Skeletal muscle satellite cell (primary cell): ENCODE measurements at regions not wholly inside any gene's neighbourhood (a gene's known extent, or its start where the extent isn't known, plus 50 kb on each side); places are given as distances from the start of the nearest gene placed in this dataset.

Experiments used
- H3K27me3 ChIP-seq: 2 replicates; pipeline ENCODE4 v1.7.0; 2013; ENCODE audit warnings: low read length; ENCODE audit not compliant: control insufficient read depth, insufficient read depth
- H3K36me3 ChIP-seq: 2 replicates; pipeline ENCODE4 v1.7.0; 2013; ENCODE audit warnings: mild to moderate bottlenecking, control low read depth, low read length; ENCODE audit not compliant: insufficient read depth
- H3K4me1 ChIP-seq: 2 replicates; pipeline ENCODE4 v1.7.0; 2013; ENCODE audit warnings: low read length; ENCODE audit not compliant: control insufficient read depth, insufficient read depth
- H3K4me2 ChIP-seq: 2 replicates; pipeline ENCODE4 v1.7.0; 2013; ENCODE audit warnings: mild to moderate bottlenecking, low read length
- H3K4me3 ChIP-seq: 2 replicates; pipeline ENCODE4 v1.7.0; 2013; ENCODE audit warnings: low read length
- H3K9ac ChIP-seq: 2 replicates; pipeline ENCODE4 v1.7.0; 2013; ENCODE audit warnings: mild to moderate bottlenecking, low read depth, low read length, moderate library complexity
- H3K9me3 ChIP-seq: replicated peaks from 2 replicates; pipeline ENCODE4 v1.7.0; 2013; ENCODE audit warnings: mild to moderate bottlenecking, control low read depth, low read length

DNA sequence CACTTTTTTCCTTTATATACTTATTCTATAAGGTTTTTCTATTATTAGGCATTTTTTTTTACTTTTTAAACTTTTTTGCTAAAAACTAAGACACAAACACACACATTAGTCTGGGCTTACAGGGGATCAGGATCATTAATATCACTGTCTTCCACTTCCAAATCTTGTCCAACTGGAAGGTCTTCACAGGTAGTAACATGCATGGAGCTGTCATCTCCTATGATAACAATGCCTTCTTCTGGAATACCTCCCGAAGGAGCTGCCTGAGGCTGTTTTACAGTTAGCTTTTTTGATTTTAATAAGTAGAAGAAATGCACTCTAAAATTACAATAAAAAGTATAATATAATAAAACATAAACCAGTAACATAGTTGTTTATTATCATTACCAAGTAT, 345.5 kb upstream of the PTGER4 start:
- no peaks in the 10 kb centered on the region for H3K9me3 ChIP-seq
- H3K36me3 ChIP-seq = no peaks in the 10 kb centered on the region
- peaks cover 17% of the 10 kb centered on the region for H3K4me1 ChIP-seq
- H3K9ac ChIP-seq = peak overlapping the region; percentile 14
- no peak overlapping the region for H3K4me2 ChIP-seq
- H3K4me3 ChIP-seq = no peak overlapping the region
- no peaks in the 10 kb centered on the region for H3K27me3 ChIP-seq

DNA sequence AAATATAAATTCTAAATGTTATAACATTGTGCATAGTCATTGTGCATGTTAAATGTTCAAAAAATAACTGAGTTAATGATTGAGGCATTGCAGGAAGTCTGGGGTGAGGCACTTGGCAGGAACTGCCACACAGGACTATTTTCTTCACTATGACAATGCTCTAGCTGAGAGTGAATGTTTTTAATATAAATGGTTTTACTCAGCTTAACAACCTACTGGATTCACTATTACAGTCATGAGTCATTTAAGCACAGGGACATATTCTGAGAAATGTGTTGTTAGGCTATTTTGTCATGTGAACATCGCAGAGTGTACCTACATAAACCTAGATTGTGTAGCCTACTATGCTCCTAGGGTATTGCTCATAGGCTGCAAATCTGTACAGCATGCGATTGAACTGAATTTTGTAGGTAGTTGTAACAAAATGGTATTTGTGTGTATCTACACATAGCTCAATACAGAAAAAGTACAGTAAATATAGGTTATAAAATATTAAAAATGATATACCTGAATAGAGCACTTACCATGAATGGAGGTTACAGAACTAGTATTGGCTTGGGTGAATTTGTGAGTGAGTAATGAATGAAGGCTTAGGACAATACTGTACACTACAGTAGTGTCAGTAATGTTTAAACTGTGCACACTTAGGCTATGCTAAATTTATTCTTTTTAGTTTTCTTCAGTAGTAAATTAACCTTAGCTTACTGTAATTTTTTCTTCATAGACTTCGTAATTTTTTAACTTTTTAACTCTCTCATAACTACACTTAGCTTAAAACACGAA, 346.1 kb upstream of the PTGER4 start:
- H3K4me1 ChIP-seq = peaks cover 17% of the 10 kb centered on the region
- no peak overlapping the region for H3K4me3 ChIP-seq
- peak overlapping the region; percentile 57 for H3K9ac ChIP-seq
- no peaks in the 10 kb centered on the region for H3K9me3 ChIP-seq
- H3K36me3 ChIP-seq = no peaks in the 10 kb centered on the region
- peak overlapping the region; percentile 39 for H3K4me2 ChIP-seq
- no peaks in the 10 kb centered on the region for H3K27me3 ChIP-seq

DNA sequence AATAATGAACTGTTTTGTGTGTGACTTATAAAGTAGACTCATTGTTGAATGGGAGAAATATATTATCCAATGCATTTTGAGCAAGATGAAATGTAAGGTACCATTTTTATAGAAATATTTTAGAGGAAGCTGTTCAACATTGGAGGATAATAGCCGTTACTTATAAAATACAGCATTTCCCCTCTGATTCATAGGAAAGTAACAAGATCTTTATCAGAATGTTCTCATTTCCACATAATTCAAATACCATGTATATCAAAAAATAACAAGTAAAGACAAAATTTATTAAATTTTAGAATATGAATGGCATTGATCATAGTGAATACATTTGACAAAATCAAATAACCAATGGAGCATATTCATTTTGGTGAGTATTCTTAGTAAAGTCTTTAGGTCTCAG, 346.7 kb upstream of the PTGER4 start:
- Histone ChIP-seq H3K4me1 (peaks cover 17% of the 10 kb centered on the region), H3K9me3 (no peaks in the 10 kb centered on the region), H3K9ac (peak overlapping the region; percentile 57), H3K27me3 (no peaks in the 10 kb centered on the region), H3K4me2 (peak overlapping the region; percentile 39), H3K4me3 (no peak overlapping the region), H3K36me3 (no peaks in the 10 kb centered on the region)

DNA sequence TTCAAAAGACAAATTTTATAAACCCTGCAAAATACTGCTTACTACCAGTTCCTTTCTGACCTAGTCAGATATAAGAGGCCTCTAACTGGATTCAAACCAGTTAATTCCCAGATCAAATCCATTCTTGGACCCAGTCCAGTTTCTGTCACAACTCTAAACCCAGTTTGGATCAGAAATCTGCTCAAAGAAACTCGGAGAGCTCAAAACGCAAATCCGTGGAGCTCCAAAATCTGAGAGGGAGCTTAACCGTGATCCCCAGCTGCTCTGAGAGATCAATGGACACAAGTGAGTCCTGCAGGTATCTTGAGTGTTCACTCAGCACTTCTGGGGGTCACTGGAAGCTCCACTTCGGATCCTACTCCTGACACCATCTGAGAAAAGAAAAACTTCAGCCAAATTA, 348.1 kb upstream of the PTGER4 start:
- Histone ChIP-seq H3K4me3 (no peak overlapping the region), H3K9ac (no peak overlapping the region), H3K4me1 (peaks cover 17% of the 10 kb centered on the region), H3K36me3 (no peaks in the 10 kb centered on the region), H3K9me3 (no peaks in the 10 kb centered on the region), H3K27me3 (no peaks in the 10 kb centered on the region), H3K4me2 (no peak overlapping the region)

DNA sequence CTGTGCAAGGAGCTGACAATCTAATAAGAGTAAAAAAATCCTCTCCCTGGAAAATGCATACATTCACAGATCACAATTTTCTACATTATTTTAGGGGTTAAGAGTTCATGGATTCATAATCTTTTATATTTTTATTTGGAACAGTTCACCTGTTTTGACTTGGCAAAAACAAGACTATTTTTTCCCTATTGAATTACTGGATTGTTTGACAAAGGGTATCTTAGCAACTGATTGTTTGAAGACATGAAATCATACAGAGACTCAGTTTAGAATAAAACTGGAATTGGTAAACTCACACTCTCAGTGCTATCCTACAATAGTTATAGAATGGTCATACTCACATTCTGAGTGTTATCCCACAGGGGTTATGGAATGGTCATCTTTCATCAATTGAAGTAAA, 358.2 kb upstream of the PTGER4 start:
- no peaks in the 10 kb centered on the region for H3K36me3 ChIP-seq
- no peak overlapping the region for H3K4me2 ChIP-seq
- no peak overlapping the region for H3K9ac ChIP-seq
- no peaks in the 10 kb centered on the region for H3K27me3 ChIP-seq
- H3K9me3 ChIP-seq = no peaks in the 10 kb centered on the region
- no peak overlapping the region for H3K4me3 ChIP-seq
- no peaks in the 10 kb centered on the region for H3K4me1 ChIP-seq

DNA sequence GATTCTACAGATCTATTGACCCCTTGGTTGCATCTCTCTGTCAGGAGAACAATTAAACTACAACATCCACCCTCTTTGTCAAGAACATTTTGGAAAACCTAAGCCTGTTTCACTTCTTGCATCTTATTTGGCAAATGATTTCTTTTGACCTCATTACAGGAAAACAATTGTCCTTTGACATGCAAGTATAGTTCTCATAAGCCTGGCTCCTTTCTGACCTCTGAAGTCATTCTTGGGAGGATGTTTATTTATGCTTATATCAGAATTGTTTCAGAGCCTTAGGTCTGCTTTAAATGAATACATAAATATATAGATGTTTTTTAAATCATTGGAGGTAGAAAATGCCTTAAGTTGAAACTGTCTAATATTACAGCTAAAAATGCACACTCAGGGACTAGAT, 361.3 kb upstream of the PTGER4 start:
- Histone ChIP-seq H3K4me1 (no peaks in the 10 kb centered on the region), H3K4me3 (no peak overlapping the region), H3K27me3 (no peaks in the 10 kb centered on the region), H3K9ac (no peak overlapping the region), H3K4me2 (no peak overlapping the region), H3K36me3 (no peaks in the 10 kb centered on the region), H3K9me3 (no peaks in the 10 kb centered on the region)

DNA sequence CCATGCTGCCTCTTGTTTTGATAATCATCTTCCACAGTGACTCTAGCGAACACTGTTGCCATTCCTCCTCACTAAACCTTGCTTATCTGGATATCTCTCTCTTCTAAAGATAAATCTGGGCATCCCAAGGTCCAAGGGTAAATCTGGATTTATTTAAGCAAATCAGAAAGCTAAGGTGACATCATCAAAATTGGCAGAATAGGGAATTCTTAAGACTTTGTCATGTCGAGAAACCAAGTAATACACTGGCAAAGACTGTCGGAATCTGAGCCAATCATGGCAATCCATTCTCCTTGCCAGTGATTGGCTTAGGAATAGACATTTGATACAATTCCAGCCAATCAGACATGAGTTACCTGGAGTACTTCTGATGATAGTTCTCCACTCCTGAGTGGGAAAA, 362.7 kb upstream of the PTGER4 start:
- H3K4me3 ChIP-seq = no peak overlapping the region

DNA sequence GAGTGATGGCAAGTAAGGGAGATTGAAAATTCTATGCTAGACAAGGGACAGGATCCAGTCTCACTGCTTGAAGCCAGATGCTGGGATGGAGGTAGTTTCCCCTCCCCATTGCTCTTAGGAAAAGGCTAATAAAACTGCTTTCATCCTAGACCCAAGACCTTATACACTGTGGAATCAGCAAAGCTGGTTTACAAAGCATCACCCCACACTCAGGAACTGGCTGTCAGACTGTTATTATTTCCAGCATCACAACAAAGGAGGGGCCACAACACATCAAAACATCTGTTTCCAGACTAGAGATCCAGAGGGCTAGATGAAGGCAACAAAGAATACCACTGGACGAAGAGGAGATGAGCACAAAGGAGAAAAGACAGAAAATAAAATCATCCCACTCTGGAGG, 364.6 kb upstream of the PTGER4 start:
- H3K4me3 ChIP-seq = no peak overlapping the region
- H3K4me1 ChIP-seq = no peaks in the 10 kb centered on the region
- H3K4me2 ChIP-seq = no peak overlapping the region
- H3K27me3 ChIP-seq = no peaks in the 10 kb centered on the region
- H3K36me3 ChIP-seq = no peaks in the 10 kb centered on the region
- H3K9ac ChIP-seq = no peak overlapping the region
- no peaks in the 10 kb centered on the region for H3K9me3 ChIP-seq

More for the DNA sequence above, 362.7 kb upstream of the PTGER4 start:
- Histone ChIP-seq H3K9ac (no peak overlapping the region), H3K4me1 (no peaks in the 10 kb centered on the region), H3K36me3 (no peaks in the 10 kb centered on the region), H3K4me2 (no peak overlapping the region), H3K27me3 (no peaks in the 10 kb centered on the region), H3K9me3 (no peaks in the 10 kb centered on the region)

DNA sequence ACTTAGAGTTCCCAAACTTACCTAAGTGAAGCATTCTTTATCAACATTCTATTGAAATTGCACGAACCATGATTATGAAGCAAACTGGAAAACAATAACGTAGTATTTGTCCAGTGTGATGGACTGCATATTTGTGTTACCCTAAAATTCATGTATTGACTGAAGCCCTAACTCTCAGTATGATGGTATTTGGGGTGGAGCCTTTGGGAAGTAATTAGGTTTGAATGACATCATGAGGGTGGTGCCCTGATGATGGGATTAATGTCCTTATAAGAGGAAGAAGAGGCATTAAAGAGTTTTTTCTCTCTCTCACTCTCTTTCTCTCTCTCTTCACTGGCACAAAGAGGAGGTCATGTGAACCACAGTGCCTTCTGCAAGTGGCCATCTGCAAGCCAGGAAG, 365.4 kb upstream of the PTGER4 start:
- Histone ChIP-seq H3K36me3 (no peaks in the 10 kb centered on the region), H3K4me1 (no peaks in the 10 kb centered on the region), H3K9me3 (no peaks in the 10 kb centered on the region), H3K4me2 (no peak overlapping the region), H3K4me3 (no peak overlapping the region), H3K9ac (no peak overlapping the region), H3K27me3 (no peaks in the 10 kb centered on the region)

DNA sequence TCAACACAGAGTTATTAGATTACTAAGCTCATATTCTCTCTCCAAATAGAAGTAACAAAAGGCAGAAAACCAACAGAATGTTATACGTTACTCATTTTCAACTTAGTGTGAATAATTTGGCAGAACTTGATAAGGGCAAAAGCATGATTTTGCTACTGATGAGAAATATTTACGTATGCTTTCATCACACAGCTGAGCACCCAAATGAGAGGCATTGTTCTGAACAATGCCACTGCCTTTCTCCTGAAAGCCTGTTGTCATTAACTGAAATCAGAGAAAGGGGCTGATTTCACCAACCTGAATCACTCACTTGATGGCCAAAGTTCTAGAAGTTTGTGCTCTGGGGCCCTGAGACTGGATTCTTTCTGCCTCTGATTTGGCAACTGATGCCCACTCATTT, 367.5 kb upstream of the PTGER4 start:
- H3K9me3 ChIP-seq = no peaks in the 10 kb centered on the region
- no peaks in the 10 kb centered on the region for H3K36me3 ChIP-seq
- H3K4me2 ChIP-seq = no peak overlapping the region
- no peaks in the 10 kb centered on the region for H3K4me1 ChIP-seq
- H3K27me3 ChIP-seq = no peaks in the 10 kb centered on the region
- no peak overlapping the region for H3K9ac ChIP-seq
- no peak overlapping the region for H3K4me3 ChIP-seq

DNA sequence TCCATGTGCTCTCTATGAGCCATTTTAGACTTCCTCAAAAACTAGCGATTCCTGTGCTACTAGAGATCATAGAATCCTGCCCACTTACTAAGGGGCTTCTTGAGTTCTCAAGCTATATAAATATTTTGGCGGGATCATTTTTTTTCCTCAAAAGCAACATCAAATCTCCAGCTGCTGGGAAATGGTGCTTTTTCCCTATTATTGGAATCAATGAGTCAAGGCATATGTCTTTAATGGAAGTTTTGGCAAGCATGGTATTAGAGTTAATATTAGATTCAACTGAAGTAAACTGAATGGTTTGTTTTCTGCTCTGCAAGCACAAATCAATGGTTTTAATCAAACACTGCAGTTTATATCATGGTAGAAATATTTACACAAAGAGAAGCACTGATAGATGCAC, 369.9 kb upstream of the PTGER4 start:
- Histone ChIP-seq H3K4me1 (no peaks in the 10 kb centered on the region), H3K4me2 (no peak overlapping the region), H3K9ac (no peak overlapping the region), H3K36me3 (no peaks in the 10 kb centered on the region), H3K9me3 (no peaks in the 10 kb centered on the region), H3K4me3 (no peak overlapping the region), H3K27me3 (no peaks in the 10 kb centered on the region)

DNA sequence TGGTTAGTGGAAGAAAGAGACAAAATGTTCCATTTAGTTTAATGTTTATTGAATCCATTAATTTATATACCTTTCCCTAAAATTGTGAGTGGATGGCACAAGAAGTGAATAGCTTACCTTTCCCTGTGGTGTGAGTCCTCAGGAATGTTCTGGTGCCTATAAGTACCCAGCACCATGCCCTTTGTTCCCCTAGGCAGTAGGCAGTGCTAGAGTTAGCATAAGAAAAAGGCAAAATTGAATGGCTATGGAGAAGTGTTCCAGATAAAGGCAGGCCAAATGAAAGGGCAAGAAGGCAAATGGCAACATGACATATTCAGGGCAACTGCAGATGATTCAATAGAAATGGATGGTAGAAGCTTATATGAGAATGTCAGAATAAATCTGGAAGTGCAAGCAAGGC, 370.8 kb upstream of the PTGER4 start:
- H3K4me1 ChIP-seq = no peaks in the 10 kb centered on the region
- no peaks in the 10 kb centered on the region for H3K9me3 ChIP-seq
- no peak overlapping the region for H3K4me2 ChIP-seq
- H3K4me3 ChIP-seq = no peak overlapping the region
- H3K36me3 ChIP-seq = no peaks in the 10 kb centered on the region
- no peak overlapping the region for H3K9ac ChIP-seq
- H3K27me3 ChIP-seq = no peaks in the 10 kb centered on the region
